ENCODE measurements at regions not wholly inside any gene's neighbourhood (a gene's known extent, or its start where the extent isn't known, plus 50 kb on each side); places are given as distances from the start of the nearest gene placed in this dataset.

DNA sequence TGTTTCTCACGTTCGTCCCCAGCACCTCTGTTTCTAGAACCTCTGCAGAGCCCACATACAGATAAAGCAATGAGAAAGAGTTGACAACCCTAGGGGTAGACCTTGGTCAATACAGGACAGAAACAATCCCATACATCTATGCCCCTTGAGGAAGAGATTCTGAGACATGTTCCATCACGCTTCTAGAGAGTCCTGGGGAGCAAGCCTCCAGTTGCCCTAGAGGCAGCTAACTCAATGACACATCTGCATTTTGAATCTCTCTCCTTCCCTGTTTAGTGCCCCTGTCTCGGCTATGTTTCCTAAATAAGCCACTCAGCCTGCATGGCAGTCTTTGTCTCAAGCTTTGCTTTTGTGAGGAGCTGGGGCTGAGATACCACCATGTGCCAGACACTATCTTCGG, 435.3 kb downstream of the CD83 start:
- no peak overlapping the region for H3K4me3 ChIP-seq (ENCODE audit: low read length)
- H3K27me3 ChIP-seq (ENCODE audit: control insufficient read depth, insufficient read depth, low read length), result no peaks in the 10 kb centered on the region
- DNase-seq (no peak), ATAC-seq (no peak)
- no peaks in the 10 kb centered on the region for H3K36me3 ChIP-seq (ENCODE audit: control insufficient read depth, insufficient read depth, low read length)
- H3K4me1 Mint-ChIP-seq, result no peaks in the 10 kb centered on the region
- H3K36me3 Mint-ChIP-seq, result no peaks in the 10 kb centered on the region
- H3K27me3 Mint-ChIP-seq (ENCODE audit: low read depth in 2 of 2), result no peaks in the 10 kb centered on the region
- WGBS (ENCODE audit: insufficient coverage), result 88% methylated on average over 5 of the region's 5 CpGs
- H3K9me3 Mint-ChIP-seq, result no peaks in the 10 kb centered on the region
- no peaks in the 10 kb centered on the region for H3K4me1 ChIP-seq (ENCODE audit: control insufficient read depth, insufficient read depth, low read length)
- H3K4me3 Mint-ChIP-seq, result no peak overlapping the region
- H3K27ac Mint-ChIP-seq, result no peak overlapping the region
- no peak overlapping the region for H3K27ac ChIP-seq (ENCODE audit: low read length)
- intact Hi-C loops (cut with micrococcal nuclease), result no loop called here
- TF ChIP-seq, protein P1, sequence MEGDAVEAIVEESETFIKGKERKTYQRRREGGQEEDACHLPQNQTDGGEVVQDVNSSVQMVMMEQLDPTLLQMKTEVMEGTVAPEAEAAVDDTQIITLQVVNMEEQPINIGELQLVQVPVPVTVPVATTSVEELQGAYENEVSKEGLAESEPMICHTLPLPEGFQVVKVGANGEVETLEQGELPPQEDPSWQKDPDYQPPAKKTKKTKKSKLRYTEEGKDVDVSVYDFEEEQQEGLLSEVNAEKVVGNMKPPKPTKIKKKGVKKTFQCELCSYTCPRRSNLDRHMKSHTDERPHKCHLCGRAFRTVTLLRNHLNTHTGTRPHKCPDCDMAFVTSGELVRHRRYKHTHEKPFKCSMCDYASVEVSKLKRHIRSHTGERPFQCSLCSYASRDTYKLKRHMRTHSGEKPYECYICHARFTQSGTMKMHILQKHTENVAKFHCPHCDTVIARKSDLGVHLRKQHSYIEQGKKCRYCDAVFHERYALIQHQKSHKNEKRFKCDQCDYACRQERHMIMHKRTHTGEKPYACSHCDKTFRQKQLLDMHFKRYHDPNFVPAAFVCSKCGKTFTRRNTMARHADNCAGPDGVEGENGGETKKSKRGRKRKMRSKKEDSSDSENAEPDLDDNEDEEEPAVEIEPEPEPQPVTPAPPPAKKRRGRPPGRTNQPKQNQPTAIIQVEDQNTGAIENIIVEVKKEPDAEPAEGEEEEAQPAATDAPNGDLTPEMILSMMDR (IDR thresholded peaks at IDR 0.05), result no peak
- no peaks in the 10 kb centered on the region for H3K9me3 ChIP-seq (ENCODE audit: control insufficient read depth, insufficient read depth, low read length)

DNA sequence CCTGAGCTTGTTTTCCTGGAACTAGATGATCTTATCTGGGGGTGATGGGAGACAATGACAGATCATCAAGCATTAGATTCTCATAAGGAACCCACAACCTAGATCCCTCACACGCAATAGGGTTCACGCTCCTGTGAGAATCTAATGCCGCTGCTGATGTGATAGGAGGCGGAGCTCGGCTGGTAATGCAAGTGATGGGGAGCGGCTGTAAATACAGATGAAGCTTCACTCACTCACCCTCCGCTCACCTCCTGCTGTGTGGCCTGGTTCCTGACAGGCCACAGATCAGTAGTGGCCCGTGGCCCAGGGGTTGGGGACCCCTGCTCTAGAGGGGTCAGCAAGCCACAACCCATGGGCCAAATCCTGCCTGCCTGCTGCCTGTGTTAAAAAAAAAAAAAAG, 435.9 kb downstream of the CD83 start:
- Histone ChIP-seq H3K4me3 (ENCODE audit: low read length) (no peak overlapping the region), H3K27ac (ENCODE audit: low read length) (no peak overlapping the region), H3K9me3 (ENCODE audit: control insufficient read depth, insufficient read depth, low read length) (no peaks in the 10 kb centered on the region), H3K4me1 (ENCODE audit: control insufficient read depth, insufficient read depth, low read length) (no peaks in the 10 kb centered on the region), H3K36me3 (ENCODE audit: control insufficient read depth, insufficient read depth, low read length) (no peaks in the 10 kb centered on the region), H3K27me3 (ENCODE audit: control insufficient read depth, insufficient read depth, low read length) (no peaks in the 10 kb centered on the region)
- DNase-seq, result no peak
- Mint-ChIP-seq H3K4me1 (no peaks in the 10 kb centered on the region), H3K27me3 (ENCODE audit: low read depth in 2 of 2) (no peaks in the 10 kb centered on the region), H3K4me3 (no peak overlapping the region), H3K36me3 (no peaks in the 10 kb centered on the region), H3K9me3 (no peaks in the 10 kb centered on the region), H3K27ac (no peak overlapping the region)
- intact Hi-C loops (cut with micrococcal nuclease), result no loop called here
- 93% methylated on average over 8 of the region's 8 CpGs for WGBS (ENCODE audit: insufficient coverage)
- no peak for ATAC-seq
- TF ChIP-seq, protein P1 (IDR thresholded peaks at IDR 0.05), result no peak

DNA sequence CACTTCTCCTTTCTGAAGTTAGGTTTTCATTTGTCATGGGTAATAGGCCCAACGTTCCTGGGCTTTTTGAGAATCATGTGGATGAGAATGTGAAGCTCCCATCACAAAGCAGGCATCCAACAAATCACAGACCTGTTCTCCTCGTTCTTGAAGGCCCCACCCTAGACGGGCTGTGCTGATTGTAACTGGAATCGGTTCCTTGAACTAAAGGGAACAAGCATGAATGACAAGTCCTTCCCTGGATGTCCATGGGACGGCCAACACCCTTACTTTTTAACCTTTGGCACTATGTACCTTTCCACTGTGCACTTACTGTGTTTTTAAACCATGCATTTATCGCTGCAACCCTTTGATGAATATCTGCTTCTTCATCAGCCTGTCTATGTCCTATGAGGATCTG, 438.2 kb downstream of the CD83 start:
- H3K27ac ChIP-seq (ENCODE audit: low read length), result no peak overlapping the region
- H3K4me1 Mint-ChIP-seq, result no peaks in the 10 kb centered on the region

More for the DNA sequence above, 438.2 kb downstream of the CD83 start:
- ATAC-seq (no peak), DNase-seq (no peak)
- Mint-ChIP-seq H3K4me3 (no peak overlapping the region), H3K27me3 (ENCODE audit: low read depth in 2 of 2) (no peaks in the 10 kb centered on the region), H3K36me3 (no peaks in the 10 kb centered on the region), H3K9me3 (no peaks in the 10 kb centered on the region), H3K27ac (no peak overlapping the region)
- Histone ChIP-seq H3K4me3 (ENCODE audit: low read length) (no peak overlapping the region), H3K4me1 (ENCODE audit: control insufficient read depth, insufficient read depth, low read length) (no peaks in the 10 kb centered on the region), H3K27me3 (ENCODE audit: control insufficient read depth, insufficient read depth, low read length) (no peaks in the 10 kb centered on the region), H3K9me3 (ENCODE audit: control insufficient read depth, insufficient read depth, low read length) (no peaks in the 10 kb centered on the region), H3K36me3 (ENCODE audit: control insufficient read depth, insufficient read depth, low read length) (no peaks in the 10 kb centered on the region)
- TF ChIP-seq, protein P1 (IDR thresholded peaks at IDR 0.05), result no peak
- 84% methylated on average over 5 of the region's 6 CpGs for WGBS (ENCODE audit: insufficient coverage)
- intact Hi-C loops (cut with micrococcal nuclease), result no loop called here
